ENCODE measurements at regions not wholly inside any gene's neighbourhood (a gene's known extent, or its start where the extent isn't known, plus 50 kb on each side); places are given as distances from the start of the nearest gene placed in this dataset.

GRCh38 chr14:36047912-36048311 is 128.6 kb downstream of the PTCSC3 start:
- in situ Hi-C loops (cut with MboI; ENCODE audit: low sequenced_read_pairs): no loop called here

GRCh38 chr14:36035675-36036074 is 140.8 kb downstream of the PTCSC3 start:
- in situ Hi-C loops (cut with MboI; ENCODE audit: low sequenced_read_pairs): no loop called here

GRCh38 chr14:36028665-36029064 is 147.9 kb downstream of the PTCSC3 start:
- in situ Hi-C loops (cut with MboI; ENCODE audit: low sequenced_read_pairs): no loop called here

GRCh38 chr14:36028218-36028617 is 148.3 kb downstream of the PTCSC3 start:
- in situ Hi-C loops (cut with MboI; ENCODE audit: low sequenced_read_pairs): no loop called here

DNA sequence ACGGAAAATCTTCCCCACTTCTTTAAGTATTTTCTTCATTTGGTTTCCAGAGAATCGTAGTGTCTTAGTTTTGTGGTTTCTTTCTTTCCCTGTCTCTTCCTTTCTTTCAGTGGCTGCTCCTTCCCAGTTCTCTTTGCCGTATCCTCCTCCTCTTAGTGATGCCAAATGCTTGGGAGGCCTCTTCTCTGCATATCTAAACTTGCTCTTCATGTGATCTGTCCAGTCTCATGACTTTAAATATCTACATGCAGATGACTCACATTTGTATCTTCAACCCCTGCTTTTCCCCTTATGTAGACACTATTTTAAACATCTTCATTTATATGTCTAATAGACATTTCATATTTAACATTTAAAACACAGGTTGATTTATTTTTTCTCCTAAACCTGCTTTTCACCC is 149.2 kb downstream of the PTCSC3 start:
- in situ Hi-C loops (cut with MboI; ENCODE audit: low sequenced_read_pairs): no loop called here

DNA sequence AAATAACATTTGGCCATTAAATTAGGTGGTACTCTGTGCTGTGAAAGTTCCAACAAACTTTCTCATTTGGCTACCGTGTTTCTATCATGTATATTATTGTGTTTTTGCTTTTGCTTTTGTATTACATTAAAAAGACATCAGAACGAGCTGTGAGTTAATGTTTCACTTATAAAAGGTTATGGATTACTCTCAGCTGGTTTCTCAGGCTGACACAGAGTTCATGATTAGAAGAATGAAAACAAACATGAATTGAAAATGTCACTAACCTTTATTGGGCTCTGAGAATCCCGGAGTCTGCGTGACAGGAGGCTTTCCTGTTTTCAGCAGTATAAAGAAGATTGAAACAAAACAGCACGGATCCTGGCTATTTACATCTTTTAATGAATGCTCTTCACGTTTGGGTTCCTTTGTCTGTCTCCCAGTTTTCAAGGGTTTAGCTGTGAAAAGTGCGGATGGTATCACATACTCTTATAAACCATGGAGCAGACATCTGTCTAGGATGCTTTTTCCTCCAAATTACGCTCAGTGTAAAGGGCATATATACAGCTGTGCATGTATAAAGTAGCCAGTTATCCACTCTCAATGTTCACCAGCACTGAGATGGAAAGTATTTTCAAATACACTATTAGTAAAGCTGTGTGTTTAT is 153.6 kb downstream of the PTCSC3 start:
- in situ Hi-C loops (cut with MboI; ENCODE audit: low sequenced_read_pairs): no loop called here

DNA sequence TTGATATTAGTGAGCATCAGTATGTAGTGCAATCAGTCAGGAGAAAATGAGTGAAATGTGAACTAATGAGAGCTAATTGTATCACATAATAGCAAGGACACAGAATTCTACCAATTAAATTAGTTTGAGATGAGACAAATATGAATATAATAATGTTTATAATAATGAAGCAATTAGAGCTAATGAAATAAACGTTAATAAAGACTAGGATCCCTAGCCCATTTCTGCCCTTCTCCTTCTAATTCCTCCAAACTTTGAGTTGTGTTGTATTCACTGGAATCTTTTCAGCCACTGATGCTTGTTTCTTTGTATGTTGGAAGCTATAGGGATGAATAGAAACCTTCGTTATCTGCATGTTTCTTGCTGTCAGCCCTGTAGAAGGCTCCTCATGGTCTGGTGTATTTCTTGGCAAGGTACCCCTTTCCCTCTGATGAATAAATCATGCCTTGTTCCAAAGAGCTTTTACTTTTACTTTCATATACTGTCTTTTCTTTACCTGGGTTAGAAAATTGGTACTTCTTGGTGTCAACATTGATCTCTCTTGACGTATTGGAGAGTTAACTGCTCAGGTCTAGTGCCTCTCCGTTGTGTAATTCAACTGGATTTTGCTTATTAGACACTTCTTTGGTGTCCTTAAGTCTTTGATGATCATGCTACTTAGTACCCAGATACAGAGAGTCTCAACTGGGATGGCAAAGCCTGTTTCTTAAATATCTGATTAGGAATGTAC is 154.8 kb downstream of the PTCSC3 start:
- in situ Hi-C loops (cut with MboI; ENCODE audit: low sequenced_read_pairs): no loop called here

- in situ Hi-C loops (cut with MboI; ENCODE audit: low sequenced_read_pairs): no loop called here
These were observed 155.5 kb downstream of the PTCSC3 start for GRCh38 chr14:36021030-36021422.

GRCh38 chr14:36020120-36021029 is 156.1 kb downstream of the PTCSC3 start:
- in situ Hi-C loops (cut with MboI; ENCODE audit: low sequenced_read_pairs): no loop called here

GRCh38 chr14:36019126-36019525 is 157.4 kb downstream of the PTCSC3 start:
- in situ Hi-C loops (cut with MboI; ENCODE audit: low sequenced_read_pairs): no loop called here

DNA sequence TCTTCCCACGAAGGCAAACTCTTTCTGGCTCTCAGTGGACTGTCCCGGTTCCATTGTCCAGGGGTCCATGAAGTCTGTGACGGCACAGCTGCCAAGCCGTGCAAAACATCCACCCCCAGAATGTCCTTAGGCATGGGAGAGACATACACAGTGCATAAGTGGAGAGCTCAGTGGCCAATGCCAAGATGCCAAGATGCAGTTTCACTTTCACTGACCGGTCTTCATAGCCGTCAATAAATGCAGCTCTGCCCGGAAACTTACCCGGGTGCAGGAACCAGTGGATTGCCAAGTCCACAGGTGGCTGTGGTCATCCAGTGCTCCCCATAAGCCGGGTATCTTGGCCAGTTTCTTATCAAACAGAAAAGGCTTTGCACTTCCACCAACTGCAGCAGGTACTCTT is 162.3 kb downstream of the PTCSC3 start:
- in situ Hi-C loops (cut with MboI; ENCODE audit: low sequenced_read_pairs): no loop called here

DNA sequence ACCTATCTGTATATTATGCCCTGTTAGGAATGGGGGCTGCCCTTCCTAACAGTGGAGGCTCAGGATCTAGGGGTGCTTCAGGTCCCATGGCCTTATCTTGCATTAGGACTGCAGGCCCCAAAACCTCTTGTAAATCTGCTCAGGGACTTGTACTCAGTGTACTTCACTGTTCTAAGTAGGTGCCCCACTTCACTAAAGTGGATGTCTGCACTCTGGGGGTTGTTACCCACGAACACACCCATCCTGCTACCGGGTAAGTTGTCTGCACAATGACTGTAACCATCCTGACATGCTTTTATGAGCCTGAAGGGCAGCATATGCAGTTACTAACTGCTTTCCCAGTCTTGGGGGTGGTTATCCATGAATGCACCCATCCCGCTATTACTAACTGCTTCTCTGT is 163.0 kb downstream of the PTCSC3 start:
- in situ Hi-C loops (cut with MboI; ENCODE audit: low sequenced_read_pairs): no loop called here

DNA sequence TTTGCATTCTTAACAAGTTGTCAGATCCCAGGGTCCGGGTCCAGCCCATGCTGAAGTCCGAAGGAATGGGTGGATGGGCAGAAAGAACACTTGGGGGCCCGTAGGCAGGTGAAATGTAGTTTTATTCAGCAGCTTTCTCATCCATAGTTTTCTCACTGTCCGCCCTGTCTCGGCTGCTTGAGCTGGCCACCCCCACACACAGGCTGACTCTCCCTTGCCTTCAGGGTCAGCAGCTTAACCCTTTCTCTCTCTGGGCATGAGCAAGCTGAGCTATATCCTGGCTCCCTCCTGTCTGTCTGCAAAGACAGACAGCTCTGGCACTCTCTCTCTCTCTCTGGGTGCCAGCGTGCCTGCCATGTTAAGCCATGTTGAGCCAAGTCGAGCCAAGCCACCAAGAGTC is 163.9 kb downstream of the PTCSC3 start:
- in situ Hi-C loops (cut with MboI; ENCODE audit: low sequenced_read_pairs): no loop called here

- in situ Hi-C loops (cut with MboI; ENCODE audit: low sequenced_read_pairs): no loop called here
These were observed 166.9 kb downstream of the PTCSC3 start for GRCh38 chr14:36009643-36010042.

DNA sequence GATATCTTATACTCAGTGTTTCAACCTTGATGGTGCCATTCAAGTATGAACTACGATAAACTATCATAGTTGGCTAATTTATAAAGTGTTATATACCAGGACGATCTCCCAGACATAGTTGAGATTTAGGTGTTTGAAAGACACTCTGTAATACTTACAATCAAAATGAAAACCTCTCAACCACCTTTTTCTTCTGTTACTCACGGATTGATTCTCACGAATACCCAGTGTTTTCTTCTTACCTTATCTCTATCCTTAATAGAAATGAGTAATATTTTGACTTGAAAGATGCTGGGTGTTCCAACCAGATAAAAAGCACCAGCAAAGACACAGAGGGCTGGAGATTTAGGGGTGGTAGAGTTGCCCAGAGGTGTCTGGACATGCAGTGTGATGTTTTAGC is 169.9 kb downstream of the PTCSC3 start:
- in situ Hi-C loops (cut with MboI; ENCODE audit: low sequenced_read_pairs): no loop called here

GRCh38 chr14:36005670-36006069 is 170.9 kb downstream of the PTCSC3 start:
- in situ Hi-C loops (cut with MboI; ENCODE audit: low sequenced_read_pairs): no loop called here

DNA sequence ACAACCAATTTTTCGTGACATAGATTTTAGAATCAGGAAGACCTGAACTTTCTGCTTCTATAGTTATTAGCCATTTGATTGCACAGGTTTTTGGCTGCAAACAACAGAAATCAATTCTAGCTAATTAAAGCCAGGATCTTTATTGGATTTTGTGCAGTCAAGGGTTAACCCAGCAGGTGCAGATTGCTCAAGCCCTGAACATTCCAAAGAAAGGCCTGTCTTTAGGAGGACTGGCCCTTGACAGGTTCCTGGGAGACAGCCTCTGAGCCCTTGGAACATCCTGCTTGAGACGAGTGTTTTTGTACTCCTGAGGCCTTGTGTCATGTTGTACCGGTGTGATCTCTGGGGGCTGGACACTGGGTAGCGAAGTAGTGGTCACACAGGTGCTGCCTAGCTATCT is 174.6 kb downstream of the PTCSC3 start:
- in situ Hi-C loops (cut with MboI; ENCODE audit: low sequenced_read_pairs): no loop called here

- in situ Hi-C loops (cut with MboI; ENCODE audit: low sequenced_read_pairs): no loop called here
These were observed 173.2 kb downstream of the BRMS1L start for GRCh38 chr14:35999294-35999693.

GRCh38 chr14:35998303-35998702 is 172.2 kb downstream of the BRMS1L start:
- in situ Hi-C loops (cut with MboI; ENCODE audit: low sequenced_read_pairs): no loop called here

DNA sequence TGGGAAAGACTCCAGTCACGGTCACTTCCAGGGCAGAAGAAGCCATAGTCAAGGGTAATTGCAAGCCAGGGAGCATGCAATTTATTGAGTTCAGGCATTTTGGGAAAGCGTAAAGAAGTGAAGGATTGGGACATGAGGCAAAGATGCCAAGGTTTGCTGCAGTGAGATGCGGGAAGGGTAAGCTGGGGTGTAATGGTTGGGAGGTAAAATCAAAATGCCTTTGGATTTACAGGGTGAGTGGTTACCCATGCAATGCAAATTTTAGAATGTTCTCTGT is 167.5 kb downstream of the BRMS1L start:
- in situ Hi-C loops (cut with MboI; ENCODE audit: low sequenced_read_pairs): no loop called here

DNA sequence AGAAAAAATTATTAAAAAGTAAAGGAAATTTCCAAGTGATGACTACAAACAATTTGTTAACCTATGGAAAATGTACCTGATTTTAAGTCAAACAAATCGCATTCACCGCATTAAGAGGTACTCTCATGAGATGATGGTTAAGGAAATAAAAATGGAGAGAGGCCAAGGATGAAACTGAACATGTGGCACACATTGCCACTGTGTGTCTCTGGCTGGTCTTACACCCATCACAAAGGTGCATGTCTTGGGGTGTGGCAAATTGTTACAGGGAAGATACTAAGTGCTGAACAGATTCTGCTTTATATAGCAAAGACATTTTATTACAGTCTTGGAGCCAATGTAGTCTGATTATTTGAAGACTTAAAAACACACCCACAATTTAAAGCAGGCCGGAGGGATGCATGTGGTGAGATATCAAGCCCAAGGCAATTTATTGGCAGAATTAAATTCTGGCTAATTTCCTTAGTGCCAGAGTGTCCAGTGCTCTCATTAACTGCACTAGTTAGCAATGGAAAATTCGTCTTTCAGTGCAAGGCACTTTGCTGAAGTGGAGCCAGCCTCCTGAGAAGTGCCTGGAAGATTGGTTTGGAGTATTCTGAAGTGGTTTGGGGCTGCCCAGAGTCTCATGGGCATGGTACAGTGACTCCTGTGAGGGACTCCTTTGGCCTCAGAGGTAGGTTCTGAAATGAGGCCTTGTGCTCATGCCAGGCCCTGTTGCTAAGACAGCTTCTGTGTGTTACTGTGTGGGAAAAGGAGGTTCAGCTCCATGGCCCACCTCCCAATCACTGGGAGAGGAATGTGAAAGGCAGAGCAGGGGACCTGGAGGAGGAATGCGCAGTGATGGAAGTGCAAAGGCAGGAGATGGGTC is 166.9 kb downstream of the BRMS1L start:
- in situ Hi-C loops (cut with MboI; ENCODE audit: low sequenced_read_pairs): no loop called here
